MCF 10A (cell line): ENCODE measurements at regions not wholly inside any gene's neighbourhood (a gene's known extent, or its start where the extent isn't known, plus 50 kb on each side); places are given as distances from the start of the nearest gene placed in this dataset.
A peak's percentile ranks its signal among the peaks of the same experiment; 100 is the strongest.

Source experiments
- BruUV-seq: library from RNA; stranded (reverse); fragments of 400-500 nt; replicated peaks from 2 replicates; lab custom pipeline; 2021; lab: Mats Ljungman, UMichigan
- CTCF ChIA-PET: fragments of 300-600 bp; sonication (Branson Sonifier 250); formaldehyde crosslinking; extraction: SDS; loops from one replicate; lab custom pipeline; 2021; ENCODE audit warnings: antibody characterized with exemption, inconsistent platforms; lab: Yijun Ruan, JAX
- POLR2A ChIA-PET: fragments of 300-600, 350-650 bp; sonication (Branson Sonifier 250); formaldehyde crosslinking; extraction: SDS; loops from one replicate; lab custom pipeline; 2020; ENCODE audit warnings: antibody characterized with exemption, inconsistent platforms; lab: Yijun Ruan, JAX
- DNase-seq: peaks from one replicate; pipeline ENCODE4 v3.0.0-alpha.2; 2018; ENCODE audit not compliant: unreplicated experiment
- H3K27ac Mint-ChIP-seq: one replicate; pipeline ENCODE4 v1.8.0; 2022; ENCODE audit warnings: mild to moderate bottlenecking, low read depth, mixed read lengths; ENCODE audit not compliant: unreplicated experiment
- H3K27me3 Mint-ChIP-seq: one replicate; pipeline ENCODE4 v1.8.0; 2022; ENCODE audit warnings: mixed read lengths; ENCODE audit not compliant: insufficient read depth, unreplicated experiment
- H3K36me3 Mint-ChIP-seq: one replicate; pipeline ENCODE4 v1.8.0; 2022; ENCODE audit warnings: mild to moderate bottlenecking, moderate library complexity, mixed read lengths; ENCODE audit not compliant: insufficient read depth, unreplicated experiment
- H3K4me1 Mint-ChIP-seq: one replicate; pipeline ENCODE4 v1.8.0; 2022; ENCODE audit warnings: mixed read lengths; ENCODE audit not compliant: insufficient read depth, unreplicated experiment
- H3K4me3 Mint-ChIP-seq: one replicate; pipeline ENCODE4 v1.8.0; 2022; ENCODE audit warnings: mild to moderate bottlenecking, moderate library complexity, mixed read lengths; ENCODE audit not compliant: unreplicated experiment
- H3K9me3 Mint-ChIP-seq: one replicate; pipeline ENCODE4 v1.8.0; 2022; ENCODE audit warnings: mixed read lengths; ENCODE audit not compliant: unreplicated experiment
- intact Hi-C: fragments of 100-400 bp; cut with micrococcal nuclease; formaldehyde crosslinking; loops from 2 replicates; pipeline ENCODE4 v1.14.1; 2022
- TF ChIP-seq, protein P1 (sequence below): fragments of 200-600 bp; IDR thresholded peaks from one replicate; pipeline ENCODE4 v1.8.0; 2022; ENCODE audit warnings: antibody characterized with exemption, mild to moderate bottlenecking; ENCODE audit not compliant: unreplicated experiment

- Mint-ChIP-seq H3K4me1 (no peaks in the 10 kb centered on the region), H3K36me3 (no peaks in the 10 kb centered on the region), H3K4me3 (no peak overlapping the region), H3K27me3 (peaks cover 11% of the 10 kb centered on the region), H3K9me3 (no peaks in the 10 kb centered on the region), H3K27ac (no peak overlapping the region)
- no TSS peak for BruUV-seq
- CTCF ChIA-PET, result interaction anchor here (0.6 kb wide), 1 partner anchor 1556 kb away, joined by 5 read pairs; no protein-coding TSS in a partner anchor
- TF ChIP-seq, protein P1, sequence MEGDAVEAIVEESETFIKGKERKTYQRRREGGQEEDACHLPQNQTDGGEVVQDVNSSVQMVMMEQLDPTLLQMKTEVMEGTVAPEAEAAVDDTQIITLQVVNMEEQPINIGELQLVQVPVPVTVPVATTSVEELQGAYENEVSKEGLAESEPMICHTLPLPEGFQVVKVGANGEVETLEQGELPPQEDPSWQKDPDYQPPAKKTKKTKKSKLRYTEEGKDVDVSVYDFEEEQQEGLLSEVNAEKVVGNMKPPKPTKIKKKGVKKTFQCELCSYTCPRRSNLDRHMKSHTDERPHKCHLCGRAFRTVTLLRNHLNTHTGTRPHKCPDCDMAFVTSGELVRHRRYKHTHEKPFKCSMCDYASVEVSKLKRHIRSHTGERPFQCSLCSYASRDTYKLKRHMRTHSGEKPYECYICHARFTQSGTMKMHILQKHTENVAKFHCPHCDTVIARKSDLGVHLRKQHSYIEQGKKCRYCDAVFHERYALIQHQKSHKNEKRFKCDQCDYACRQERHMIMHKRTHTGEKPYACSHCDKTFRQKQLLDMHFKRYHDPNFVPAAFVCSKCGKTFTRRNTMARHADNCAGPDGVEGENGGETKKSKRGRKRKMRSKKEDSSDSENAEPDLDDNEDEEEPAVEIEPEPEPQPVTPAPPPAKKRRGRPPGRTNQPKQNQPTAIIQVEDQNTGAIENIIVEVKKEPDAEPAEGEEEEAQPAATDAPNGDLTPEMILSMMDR, result no peak
- intact Hi-C loops, result no loop called here
- no peak for DNase-seq
- POLR2A ChIA-PET, result no interaction called here
Measured at GRCh38 chr22:47623066-47623762, 860.8 kb downstream of the TBC1D22A start.

GRCh38 chr22:47622541-47622940, 860.1 kb downstream of the TBC1D22A start:
- Mint-ChIP-seq H3K36me3 (no peaks in the 10 kb centered on the region), H3K4me1 (no peaks in the 10 kb centered on the region), H3K4me3 (no peak overlapping the region), H3K9me3 (no peaks in the 10 kb centered on the region), H3K27me3 (peaks cover 11% of the 10 kb centered on the region), H3K27ac (peak overlapping the region; percentile 65)
- intact Hi-C loops, result no loop called here
- ChIA-PET CTCF (no interaction called here), POLR2A (no interaction called here)
- BruUV-seq, result no TSS peak
- no peak for DNase-seq
- TF ChIP-seq, protein P1, result no peak

- Mint-ChIP-seq H3K36me3 (peaks cover under 1% of the 10 kb centered on the region), H3K4me3 (no peak overlapping the region), H3K4me1 (no peaks in the 10 kb centered on the region), H3K27ac (no peak overlapping the region), H3K9me3 (no peaks in the 10 kb centered on the region), H3K27me3 (peaks cover 11% of the 10 kb centered on the region)
- intact Hi-C loops, result no loop called here
- ChIA-PET POLR2A (no interaction called here), CTCF (no interaction called here)
- no TSS peak for BruUV-seq
- TF ChIP-seq, protein P1, result no peak
- no peak for DNase-seq
Measured at GRCh38 chr22:47621253-47621652, 858.8 kb downstream of the TBC1D22A start.

- ChIA-PET CTCF (no interaction called here), POLR2A (no interaction called here)
- Mint-ChIP-seq H3K9me3 (no peaks in the 10 kb centered on the region), H3K4me1 (no peaks in the 10 kb centered on the region), H3K4me3 (no peak overlapping the region), H3K27ac (no peak overlapping the region), H3K27me3 (peaks cover 11% of the 10 kb centered on the region), H3K36me3 (peaks cover 6% of the 10 kb centered on the region)
- intact Hi-C loops, result no loop called here
- no peak for DNase-seq
- no TSS peak for BruUV-seq
- TF ChIP-seq, protein P1, result no peak
Measured at GRCh38 chr22:47620391-47620790, 857.9 kb downstream of the TBC1D22A start.
